ENCODE measurements at regions not wholly inside any gene's neighbourhood (a gene's known extent, or its start where the extent isn't known, plus 50 kb on each side); places are given as distances from the start of the nearest gene placed in this dataset.

GRCh38 chr3:135760581-135760980 is 204.9 kb upstream of the PPP2R3A start:
- H3K27me3 ChIP-seq (ENCODE audit: low read depth, low read length) = peaks cover 25% of the 10 kb centered on the region
- H3K4me1 ChIP-seq (ENCODE audit: low read length) = no peaks in the 10 kb centered on the region
- no peak overlapping the region for H3K27ac ChIP-seq (ENCODE audit: low read length)
- TF ChIP-seq EZH2phosphoT487 (IDR thresholded peaks at IDR 0.05; ENCODE audit: low read depth) = no peak
- TF ChIP-seq, protein P1, sequence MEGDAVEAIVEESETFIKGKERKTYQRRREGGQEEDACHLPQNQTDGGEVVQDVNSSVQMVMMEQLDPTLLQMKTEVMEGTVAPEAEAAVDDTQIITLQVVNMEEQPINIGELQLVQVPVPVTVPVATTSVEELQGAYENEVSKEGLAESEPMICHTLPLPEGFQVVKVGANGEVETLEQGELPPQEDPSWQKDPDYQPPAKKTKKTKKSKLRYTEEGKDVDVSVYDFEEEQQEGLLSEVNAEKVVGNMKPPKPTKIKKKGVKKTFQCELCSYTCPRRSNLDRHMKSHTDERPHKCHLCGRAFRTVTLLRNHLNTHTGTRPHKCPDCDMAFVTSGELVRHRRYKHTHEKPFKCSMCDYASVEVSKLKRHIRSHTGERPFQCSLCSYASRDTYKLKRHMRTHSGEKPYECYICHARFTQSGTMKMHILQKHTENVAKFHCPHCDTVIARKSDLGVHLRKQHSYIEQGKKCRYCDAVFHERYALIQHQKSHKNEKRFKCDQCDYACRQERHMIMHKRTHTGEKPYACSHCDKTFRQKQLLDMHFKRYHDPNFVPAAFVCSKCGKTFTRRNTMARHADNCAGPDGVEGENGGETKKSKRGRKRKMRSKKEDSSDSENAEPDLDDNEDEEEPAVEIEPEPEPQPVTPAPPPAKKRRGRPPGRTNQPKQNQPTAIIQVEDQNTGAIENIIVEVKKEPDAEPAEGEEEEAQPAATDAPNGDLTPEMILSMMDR (IDR thresholded peaks at IDR 0.05; ENCODE audit: low read depth, low read length) = no peak
- no peak overlapping the region for H3K4me2 ChIP-seq (ENCODE audit: low read length)
- no peaks in the 10 kb centered on the region for H4K20me1 ChIP-seq (ENCODE audit: insufficient read depth, low read length)
- H3K4me3 ChIP-seq (ENCODE audit: low read length) = no peak overlapping the region
- no peak overlapping the region for H3K9ac ChIP-seq (ENCODE audit: low read length)
- no peaks in the 10 kb centered on the region for H3K36me3 ChIP-seq (replicated peaks; ENCODE audit: low read depth, low read length)
- no peaks in the 10 kb centered on the region for H3K79me2 ChIP-seq (ENCODE audit: low read length)
- no peak overlapping the region for H2AFZ ChIP-seq (ENCODE audit: low read depth, low read length)
- H3K9me3 ChIP-seq (ENCODE audit: insufficient read depth, low read length) = no peaks in the 10 kb centered on the region

- no peak overlapping the region for H3K4me2 ChIP-seq (ENCODE audit: low read length)
- TF ChIP-seq, protein P1 (IDR thresholded peaks at IDR 0.05; ENCODE audit: low read depth, low read length) = no peak
- no peak for TF ChIP-seq EZH2phosphoT487 (IDR thresholded peaks at IDR 0.05; ENCODE audit: low read depth)
- no peaks in the 10 kb centered on the region for H4K20me1 ChIP-seq (ENCODE audit: insufficient read depth, low read length)
- no peak overlapping the region for H2AFZ ChIP-seq (ENCODE audit: low read depth, low read length)
- H3K9me3 ChIP-seq (ENCODE audit: insufficient read depth, low read length) = no peaks in the 10 kb centered on the region
- H3K9ac ChIP-seq (ENCODE audit: low read length) = no peak overlapping the region
- no peak overlapping the region for H3K4me3 ChIP-seq (ENCODE audit: low read length)
- H3K27ac ChIP-seq (ENCODE audit: low read length) = no peak overlapping the region
- H3K27me3 ChIP-seq (ENCODE audit: low read depth, low read length) = peaks cover 16% of the 10 kb centered on the region
- no peaks in the 10 kb centered on the region for H3K36me3 ChIP-seq (replicated peaks; ENCODE audit: low read depth, low read length)
- no peaks in the 10 kb centered on the region for H3K4me1 ChIP-seq (ENCODE audit: low read length)
- no peaks in the 10 kb centered on the region for H3K79me2 ChIP-seq (ENCODE audit: low read length)
Measured at GRCh38 chr3:135762188-135762856, 203.2 kb upstream of the PPP2R3A start.

- no peak overlapping the region for H3K27ac ChIP-seq (ENCODE audit: low read length)
- no peaks in the 10 kb centered on the region for H3K36me3 ChIP-seq (replicated peaks; ENCODE audit: low read depth, low read length)
- no peaks in the 10 kb centered on the region for H3K79me2 ChIP-seq (ENCODE audit: low read length)
- peaks cover 25% of the 10 kb centered on the region for H3K27me3 ChIP-seq (ENCODE audit: low read depth, low read length)
- H3K4me2 ChIP-seq (ENCODE audit: low read length) = no peak overlapping the region
- no peaks in the 10 kb centered on the region for H3K4me1 ChIP-seq (ENCODE audit: low read length)
- no peak overlapping the region for H3K4me3 ChIP-seq (ENCODE audit: low read length)
- no peak overlapping the region for H2AFZ ChIP-seq (ENCODE audit: low read depth, low read length)
- TF ChIP-seq EZH2phosphoT487 (IDR thresholded peaks at IDR 0.05; ENCODE audit: low read depth) = no peak
- TF ChIP-seq, protein P1 (IDR thresholded peaks at IDR 0.05; ENCODE audit: low read depth, low read length) = no peak
- H3K9ac ChIP-seq (ENCODE audit: low read length) = no peak overlapping the region
- H4K20me1 ChIP-seq (ENCODE audit: insufficient read depth, low read length) = no peaks in the 10 kb centered on the region
- no peaks in the 10 kb centered on the region for H3K9me3 ChIP-seq (ENCODE audit: insufficient read depth, low read length)
Measured at GRCh38 chr3:135766115-135766514, 199.4 kb upstream of the PPP2R3A start.

GRCh38 chr3:135771760-135772159 is 193.8 kb upstream of the PPP2R3A start:
- Histone ChIP-seq H3K79me2 (ENCODE audit: low read length) (no peaks in the 10 kb centered on the region), H3K9ac (ENCODE audit: low read length) (no peak overlapping the region), H3K4me3 (ENCODE audit: low read length) (no peak overlapping the region), H4K20me1 (ENCODE audit: insufficient read depth, low read length) (no peaks in the 10 kb centered on the region), H3K4me1 (ENCODE audit: low read length) (no peaks in the 10 kb centered on the region), H2AFZ (ENCODE audit: low read depth, low read length) (no peak overlapping the region), H3K36me3 (replicated peaks; ENCODE audit: low read depth, low read length) (no peaks in the 10 kb centered on the region), H3K27ac (ENCODE audit: low read length) (no peak overlapping the region), H3K27me3 (ENCODE audit: low read depth, low read length) (peaks cover 14% of the 10 kb centered on the region; the same call in 1 of the 2 replicates), H3K4me2 (ENCODE audit: low read length) (no peak overlapping the region), H3K9me3 (ENCODE audit: insufficient read depth, low read length) (no peaks in the 10 kb centered on the region)
- TF ChIP-seq EZH2phosphoT487 (IDR thresholded peaks at IDR 0.05; ENCODE audit: low read depth) = no peak
- TF ChIP-seq, protein P1 (IDR thresholded peaks at IDR 0.05; ENCODE audit: low read depth, low read length) = no peak
